ENCODE measurements at regions not wholly inside any gene's neighbourhood (a gene's known extent, or its start where the extent isn't known, plus 50 kb on each side); places are given as distances from the start of the nearest gene placed in this dataset.

DNA sequence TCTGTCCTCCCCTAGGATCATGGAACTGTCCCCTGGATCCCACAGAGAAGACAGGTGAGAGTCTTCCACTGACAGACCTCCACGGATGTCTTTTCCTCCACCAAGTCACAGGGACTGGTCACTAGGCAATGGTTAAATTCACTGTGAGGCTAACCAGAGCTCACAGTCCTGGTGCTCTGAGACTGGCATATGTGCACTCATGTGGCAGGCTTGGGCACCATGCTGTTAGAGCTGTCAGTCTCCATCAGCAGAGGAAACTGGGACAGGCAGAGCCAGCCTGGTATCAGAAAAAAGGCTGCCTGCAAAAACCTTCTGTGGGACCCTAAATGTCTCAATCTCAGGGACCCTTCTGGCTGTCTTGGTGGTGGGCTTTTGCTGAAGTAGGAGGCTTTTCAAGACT lies 318.9 kb upstream of the TSPY4 start:
- TF ChIP-seq POLR2A (IDR thresholded peaks at IDR 0.05) = no peak
- no peak for TF ChIP-seq EP300 (IDR thresholded peaks at IDR 0.05)
- TF ChIP-seq POLR2AphosphoS5 (IDR thresholded peaks at IDR 0.05) = no peak
- TF ChIP-seq, protein P1, sequence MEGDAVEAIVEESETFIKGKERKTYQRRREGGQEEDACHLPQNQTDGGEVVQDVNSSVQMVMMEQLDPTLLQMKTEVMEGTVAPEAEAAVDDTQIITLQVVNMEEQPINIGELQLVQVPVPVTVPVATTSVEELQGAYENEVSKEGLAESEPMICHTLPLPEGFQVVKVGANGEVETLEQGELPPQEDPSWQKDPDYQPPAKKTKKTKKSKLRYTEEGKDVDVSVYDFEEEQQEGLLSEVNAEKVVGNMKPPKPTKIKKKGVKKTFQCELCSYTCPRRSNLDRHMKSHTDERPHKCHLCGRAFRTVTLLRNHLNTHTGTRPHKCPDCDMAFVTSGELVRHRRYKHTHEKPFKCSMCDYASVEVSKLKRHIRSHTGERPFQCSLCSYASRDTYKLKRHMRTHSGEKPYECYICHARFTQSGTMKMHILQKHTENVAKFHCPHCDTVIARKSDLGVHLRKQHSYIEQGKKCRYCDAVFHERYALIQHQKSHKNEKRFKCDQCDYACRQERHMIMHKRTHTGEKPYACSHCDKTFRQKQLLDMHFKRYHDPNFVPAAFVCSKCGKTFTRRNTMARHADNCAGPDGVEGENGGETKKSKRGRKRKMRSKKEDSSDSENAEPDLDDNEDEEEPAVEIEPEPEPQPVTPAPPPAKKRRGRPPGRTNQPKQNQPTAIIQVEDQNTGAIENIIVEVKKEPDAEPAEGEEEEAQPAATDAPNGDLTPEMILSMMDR (IDR thresholded peaks at IDR 0.05) = no peak
- intact Hi-C loops (cut with DNase I) = no loop called here
- H3K27ac ChIP-seq = no peak overlapping the region
- no peaks in the 10 kb centered on the region for H3K9me3 ChIP-seq
- no peak overlapping the region for H3K4me3 ChIP-seq
- 64 to 84% methylated on average over 1 of the region's 1 CpG for WGBS, 2 donors
- no peaks in the 10 kb centered on the region for H3K27me3 ChIP-seq
- H3K36me3 ChIP-seq = no peaks in the 10 kb centered on the region
- no peak for DNase-seq
- H3K4me1 ChIP-seq = no peaks in the 10 kb centered on the region

DNA sequence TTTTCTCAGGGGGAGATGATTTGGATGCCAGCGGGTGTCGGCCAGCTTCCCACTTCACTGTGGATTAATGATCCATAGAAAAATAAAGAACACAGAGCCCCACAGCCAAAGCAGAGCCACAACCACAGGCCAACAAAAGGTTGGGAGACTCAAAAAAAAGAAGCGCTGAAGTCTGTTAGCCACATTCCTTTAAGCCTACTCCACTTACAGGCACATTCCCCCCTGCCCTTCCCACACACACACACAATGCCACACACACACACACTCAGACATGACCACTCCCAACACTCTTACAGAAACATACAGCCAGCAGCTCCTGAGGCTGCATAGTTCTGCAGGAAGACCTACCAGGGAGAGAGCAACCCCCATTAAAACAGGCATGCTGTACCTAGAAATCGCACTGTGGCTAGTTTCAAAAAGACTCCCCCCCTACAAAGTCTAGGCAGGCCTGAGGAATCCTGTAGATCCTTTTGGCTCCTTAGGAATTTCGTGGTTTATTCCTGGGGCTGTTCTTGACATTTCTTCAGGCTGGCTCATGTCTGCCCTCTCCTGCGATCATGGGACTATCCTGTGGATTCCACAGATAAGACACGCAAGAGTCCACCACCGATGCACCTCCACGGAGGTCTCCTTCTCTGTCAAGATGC lies 309.4 kb upstream of the TSPY4 start:
- TF ChIP-seq POLR2A (IDR thresholded peaks at IDR 0.05) (no peak), EP300 (IDR thresholded peaks at IDR 0.05) (no peak), POLR2AphosphoS5 (IDR thresholded peaks at IDR 0.05) (no peak)
- TF ChIP-seq, protein P1 (IDR thresholded peaks at IDR 0.05) = no peak
- 71 to 80% methylated on average over 9 of the region's 9 CpGs for WGBS, 2 donors
- H3K27me3 ChIP-seq = no peaks in the 10 kb centered on the region
- no peak overlapping the region for H3K4me3 ChIP-seq
- H3K27ac ChIP-seq = no peak overlapping the region
- H3K36me3 ChIP-seq = no peaks in the 10 kb centered on the region
- DNase-seq = no peak
- H3K4me1 ChIP-seq = no peaks in the 10 kb centered on the region
- intact Hi-C loops (cut with DNase I) = no loop called here
- H3K9me3 ChIP-seq = no peaks in the 10 kb centered on the region

DNA sequence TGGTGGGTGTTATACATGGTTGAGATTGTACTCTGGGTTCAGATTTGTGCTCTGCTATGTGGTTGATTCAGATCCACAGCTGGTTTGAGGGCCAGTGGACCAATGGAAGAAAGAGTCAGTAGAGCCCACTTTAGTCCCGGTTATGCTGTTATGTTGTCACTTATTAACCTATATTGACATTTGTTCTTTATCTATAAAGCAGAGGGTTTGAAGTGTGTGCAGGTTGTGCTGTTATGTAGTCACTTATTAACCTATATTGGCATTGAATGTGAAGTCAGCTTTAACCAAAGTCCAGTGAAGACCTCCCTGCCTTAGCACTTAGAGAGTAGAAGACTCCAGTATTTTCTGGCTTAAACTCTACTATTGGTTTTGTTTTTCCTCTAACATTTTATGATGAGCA lies 307.3 kb upstream of the TSPY4 start:
- no peak for TF ChIP-seq POLR2A (IDR thresholded peaks at IDR 0.05)
- no peak for TF ChIP-seq POLR2AphosphoS5 (IDR thresholded peaks at IDR 0.05)
- TF ChIP-seq, protein P1 (IDR thresholded peaks at IDR 0.05) = no peak
- no peak for TF ChIP-seq EP300 (IDR thresholded peaks at IDR 0.05)
- Histone ChIP-seq H3K27me3 (no peaks in the 10 kb centered on the region), H3K27ac (no peak overlapping the region), H3K4me1 (no peaks in the 10 kb centered on the region), H3K4me3 (no peak overlapping the region), H3K9me3 (no peaks in the 10 kb centered on the region), H3K36me3 (no peaks in the 10 kb centered on the region)
- 23 to 47% methylated on average over 1 of the region's 1 CpG for WGBS, 2 donors
- DNase-seq = no peak
- intact Hi-C loops (cut with DNase I) = no loop called here

DNA sequence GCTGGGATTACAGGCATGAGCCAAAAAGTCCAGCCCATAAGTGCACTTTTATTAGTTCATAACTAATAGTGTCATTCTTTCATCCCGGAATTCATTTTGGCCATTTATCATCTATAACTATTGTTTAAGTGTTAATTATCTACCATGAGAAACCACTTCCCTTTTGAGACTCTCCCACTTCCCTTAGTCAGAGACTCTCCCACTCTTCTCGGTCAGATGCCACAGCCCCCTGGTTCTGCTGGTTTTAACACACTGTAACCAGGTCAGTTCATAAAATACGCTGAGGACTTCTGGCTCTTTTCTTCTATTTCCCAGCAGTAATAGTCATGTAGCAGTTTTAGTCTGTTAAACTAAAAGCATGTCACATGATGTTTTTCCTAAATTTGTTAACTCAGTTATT lies 303.0 kb upstream of the TSPY4 start:
- Histone ChIP-seq H3K4me3 (no peak overlapping the region), H3K9me3 (no peaks in the 10 kb centered on the region), H3K27me3 (no peaks in the 10 kb centered on the region), H3K27ac (no peak overlapping the region), H3K36me3 (no peaks in the 10 kb centered on the region), H3K4me1 (no peaks in the 10 kb centered on the region)
- intact Hi-C loops (cut with DNase I) = no loop called here
- DNase-seq = no peak
- WGBS, 2 donors = 46 to 55% methylated on average over 3 of the region's 3 CpGs
- no peak for TF ChIP-seq POLR2A (IDR thresholded peaks at IDR 0.05)
- TF ChIP-seq POLR2AphosphoS5 (IDR thresholded peaks at IDR 0.05) = no peak
- TF ChIP-seq, protein P1 (IDR thresholded peaks at IDR 0.05) = no peak
- TF ChIP-seq EP300 (IDR thresholded peaks at IDR 0.05) = no peak

DNA sequence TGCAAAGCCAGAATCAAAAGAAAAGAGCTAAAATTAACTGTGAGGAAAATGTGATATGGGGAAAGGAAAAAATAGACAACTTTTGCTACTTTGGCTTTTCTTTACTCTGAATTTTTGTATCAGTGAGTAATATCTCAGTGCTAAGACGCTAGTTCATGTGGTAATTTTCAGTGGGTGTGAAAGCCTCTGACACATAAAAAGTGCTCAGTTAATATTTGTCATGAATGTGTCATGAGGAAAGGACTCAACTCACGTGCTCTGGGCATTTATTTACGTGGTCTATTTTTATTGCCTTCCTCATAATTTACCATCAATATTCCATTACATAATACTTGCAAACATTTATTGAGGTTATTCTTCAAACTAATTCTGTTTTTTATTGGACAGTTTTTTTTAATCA lies 302.0 kb upstream of the TSPY4 start:
- DNase-seq = no peak
- Histone ChIP-seq H3K27ac (no peak overlapping the region), H3K27me3 (no peaks in the 10 kb centered on the region), H3K9me3 (no peaks in the 10 kb centered on the region), H3K4me3 (no peak overlapping the region), H3K36me3 (no peaks in the 10 kb centered on the region), H3K4me1 (no peaks in the 10 kb centered on the region)
- TF ChIP-seq POLR2AphosphoS5 (IDR thresholded peaks at IDR 0.05) = no peak
- TF ChIP-seq, protein P1 (IDR thresholded peaks at IDR 0.05) = no peak
- TF ChIP-seq EP300 (IDR thresholded peaks at IDR 0.05) = no peak
- TF ChIP-seq POLR2A (IDR thresholded peaks at IDR 0.05) = no peak
- intact Hi-C loops (cut with DNase I) = no loop called here
- WGBS, 2 donors = 6 to 24% methylated on average over 3 of the region's 3 CpGs
